A673 (cell line): ENCODE measurements at regions not wholly inside any gene's neighbourhood (a gene's known extent, or its start where the extent isn't known, plus 50 kb on each side); places are given as distances from the start of the nearest gene placed in this dataset.
"Not testable (repeated sequence)": the region's sequence is repeated elsewhere in the genome, so short reads cannot be mapped to it uniquely, and the experiment has no call there.

ENCODE experiments used
- BruUV-seq: library from RNA; stranded (reverse); fragments of 400-500 nt; replicated peaks from 2 replicates; lab custom pipeline; 2021; lab: Mats Ljungman, UMichigan
- CTCF ChIA-PET: fragments of 300-600 bp; sonication (Branson Sonifier 250); formaldehyde crosslinking; loops from one replicate; lab custom pipeline; 2022; ENCODE audit warnings: antibody characterized with exemption; lab: Charles Lee
- POLR2A ChIA-PET: fragments of 300-600 bp; sonication (Branson Sonifier 250); formaldehyde crosslinking; loops from one replicate; lab custom pipeline; 2022; ENCODE audit warnings: antibody characterized with exemption; ENCODE audit not compliant: low non-redundant PET; lab: Charles Lee
- DNase-seq: peaks from one replicate; pipeline ENCODE4 v3.0.0-alpha.2; 2015; ENCODE audit warnings: low spot score
- H3K27ac ChIP-seq: fragments of 200-600 bp; sonication (generic); 2 replicates; pipeline ENCODE4 v1.5.1; 2016; ENCODE audit warnings: mixed run types, low read depth, mild to moderate bottlenecking, mixed read lengths, antibody characterized with exemption, low read length; ENCODE audit not compliant: poor library complexity, severe bottlenecking
- H3K27me3 ChIP-seq: fragments of 200-600 bp; sonication (generic); replicated peaks from 2 replicates; pipeline ENCODE4 v1.6.1; 2017; ENCODE audit warnings: mixed run types, low read depth, mild to moderate bottlenecking, mixed read lengths, antibody characterized with exemption, low read length; ENCODE audit not compliant: insufficient read depth, poor library complexity
- H3K36me3 ChIP-seq: fragments of 200-600 bp; sonication (generic); 2 replicates; pipeline ENCODE4 v1.6.1; 2016; ENCODE audit warnings: mixed run types, mild to moderate bottlenecking, mixed read lengths, antibody characterized with exemption, low read length; ENCODE audit not compliant: insufficient read depth, poor library complexity, severe bottlenecking
- H3K4me1 ChIP-seq: fragments of 200-600 bp; sonication (generic); 2 replicates; pipeline ENCODE4 v1.6.1; 2017; ENCODE audit warnings: mixed run types, mild to moderate bottlenecking, mixed read lengths, antibody characterized with exemption, low read length; ENCODE audit not compliant: insufficient read depth, poor library complexity, severe bottlenecking
- H3K4me3 ChIP-seq: fragments of 200-600 bp; sonication (generic); 2 replicates; pipeline ENCODE4 v1.5.1; 2016; ENCODE audit warnings: low read depth, mixed run types, mild to moderate bottlenecking, mixed read lengths, low read length; ENCODE audit not compliant: poor library complexity, severe bottlenecking
- H3K9me3 ChIP-seq: fragments of 200-600 bp; sonication (generic); 2 replicates; pipeline ENCODE4 v1.6.1; 2016; ENCODE audit warnings: mixed run types, low read depth, mild to moderate bottlenecking, mixed read lengths, antibody characterized with exemption, low read length; ENCODE audit not compliant: poor library complexity, severe bottlenecking
- EZH2 ChIP-seq: fragments of 200-600 bp; sonication (generic); IDR thresholded peaks from 2 replicates; pipeline ENCODE4 v1.6.1; 2017; ENCODE audit warnings: borderline replicate concordance, low read depth, mild to moderate bottlenecking, mixed read lengths, antibody characterized with exemption, low read length; ENCODE audit not compliant: poor library complexity, severe bottlenecking
- intact Hi-C: fragments of 100-400 bp; cut with micrococcal nuclease; formaldehyde crosslinking; loops from one replicate; pipeline ENCODE4 v1.10.0; 2022; ENCODE audit not compliant: unreplicated experiment
- TF ChIP-seq, protein P1 (sequence below): fragments of 300-800, 200-600 bp; sonication (generic); conservative IDR thresholded peaks from 2 replicates; pipeline ENCODE4 v1.5.1; 2017; ENCODE audit warnings: low read depth, mild to moderate bottlenecking, antibody characterized with exemption, low read length, moderate library complexity, mixed read lengths

GRCh38 chr13:44051918-44052675 is 172.4 kb downstream of the LACC1 start:
- no peak overlapping the region for H3K4me3 ChIP-seq
- TF ChIP-seq EZH2: no peak
- TF ChIP-seq, protein P1, sequence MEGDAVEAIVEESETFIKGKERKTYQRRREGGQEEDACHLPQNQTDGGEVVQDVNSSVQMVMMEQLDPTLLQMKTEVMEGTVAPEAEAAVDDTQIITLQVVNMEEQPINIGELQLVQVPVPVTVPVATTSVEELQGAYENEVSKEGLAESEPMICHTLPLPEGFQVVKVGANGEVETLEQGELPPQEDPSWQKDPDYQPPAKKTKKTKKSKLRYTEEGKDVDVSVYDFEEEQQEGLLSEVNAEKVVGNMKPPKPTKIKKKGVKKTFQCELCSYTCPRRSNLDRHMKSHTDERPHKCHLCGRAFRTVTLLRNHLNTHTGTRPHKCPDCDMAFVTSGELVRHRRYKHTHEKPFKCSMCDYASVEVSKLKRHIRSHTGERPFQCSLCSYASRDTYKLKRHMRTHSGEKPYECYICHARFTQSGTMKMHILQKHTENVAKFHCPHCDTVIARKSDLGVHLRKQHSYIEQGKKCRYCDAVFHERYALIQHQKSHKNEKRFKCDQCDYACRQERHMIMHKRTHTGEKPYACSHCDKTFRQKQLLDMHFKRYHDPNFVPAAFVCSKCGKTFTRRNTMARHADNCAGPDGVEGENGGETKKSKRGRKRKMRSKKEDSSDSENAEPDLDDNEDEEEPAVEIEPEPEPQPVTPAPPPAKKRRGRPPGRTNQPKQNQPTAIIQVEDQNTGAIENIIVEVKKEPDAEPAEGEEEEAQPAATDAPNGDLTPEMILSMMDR: no peak
- intact Hi-C loops: no loop called here
- ChIA-PET CTCF (no interaction called here), POLR2A (no interaction called here)
- no peaks in the 10 kb centered on the region for H3K4me1 ChIP-seq
- H3K27me3 ChIP-seq: peaks cover 5% of the 10 kb centered on the region
- no peaks in the 10 kb centered on the region for H3K36me3 ChIP-seq
- no TSS peak for BruUV-seq
- no peak for DNase-seq
- H3K9me3 ChIP-seq: no peaks in the 10 kb centered on the region
- H3K27ac ChIP-seq: no peak overlapping the region

DNA sequence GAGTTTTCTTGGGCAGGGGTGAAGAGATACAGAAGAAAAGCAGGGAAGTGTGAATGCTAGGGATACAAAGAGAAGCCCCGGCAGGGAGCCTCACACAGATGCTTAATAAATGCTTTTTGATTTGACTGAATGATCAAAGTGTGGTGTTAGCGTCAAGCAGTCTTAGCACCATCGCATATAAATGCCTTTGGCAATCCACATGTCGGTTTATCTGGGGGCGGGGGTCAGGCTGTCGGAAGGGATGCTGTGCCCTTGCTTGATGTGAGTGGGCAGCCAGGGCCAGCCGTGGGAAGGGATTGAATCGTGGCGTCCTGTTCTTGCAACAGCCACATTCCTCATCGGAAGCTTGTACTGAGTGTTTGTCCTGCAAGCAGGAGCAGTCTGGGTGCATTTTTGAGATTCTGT is 173.1 kb downstream of the LACC1 start:
- Histone ChIP-seq H3K36me3 (no peaks in the 10 kb centered on the region), H3K27me3 (peaks cover 5% of the 10 kb centered on the region), H3K4me3 (no peak overlapping the region), H3K4me1 (no peaks in the 10 kb centered on the region), H3K27ac (no peak overlapping the region), H3K9me3 (no peaks in the 10 kb centered on the region)
- intact Hi-C loops: no loop called here
- no peak for DNase-seq
- TF ChIP-seq, protein P1: no peak
- no peak for TF ChIP-seq EZH2
- POLR2A ChIA-PET: no interaction called here
- no TSS peak for BruUV-seq
- CTCF ChIA-PET: no interaction called here

GRCh38 chr13:44053208-44053607 is 173.5 kb downstream of the LACC1 start:
- no TSS peak for BruUV-seq
- intact Hi-C loops: no loop called here
- Histone ChIP-seq H3K4me3 (no peak overlapping the region), H3K27ac (no peak overlapping the region), H3K36me3 (no peaks in the 10 kb centered on the region), H3K27me3 (peaks cover 5% of the 10 kb centered on the region), H3K4me1 (no peaks in the 10 kb centered on the region), H3K9me3 (no peaks in the 10 kb centered on the region)
- DNase-seq: no peak
- ChIA-PET CTCF (no interaction called here), POLR2A (no interaction called here)
- TF ChIP-seq EZH2: no peak

GRCh38 chr13:44054525-44054924 is 174.8 kb downstream of the LACC1 start:
- intact Hi-C loops: no loop called here
- Histone ChIP-seq H3K9me3 (no peaks in the 10 kb centered on the region), H3K27me3 (no peaks in the 10 kb centered on the region), H3K27ac (no peak overlapping the region), H3K4me1 (no peaks in the 10 kb centered on the region), H3K36me3 (no peaks in the 10 kb centered on the region), H3K4me3 (no peak overlapping the region)
- ChIA-PET CTCF (no interaction called here), POLR2A (no interaction called here)
- DNase-seq: no peak
- no TSS peak for BruUV-seq
- TF ChIP-seq, protein P1: no peak
- TF ChIP-seq EZH2: no peak

DNA sequence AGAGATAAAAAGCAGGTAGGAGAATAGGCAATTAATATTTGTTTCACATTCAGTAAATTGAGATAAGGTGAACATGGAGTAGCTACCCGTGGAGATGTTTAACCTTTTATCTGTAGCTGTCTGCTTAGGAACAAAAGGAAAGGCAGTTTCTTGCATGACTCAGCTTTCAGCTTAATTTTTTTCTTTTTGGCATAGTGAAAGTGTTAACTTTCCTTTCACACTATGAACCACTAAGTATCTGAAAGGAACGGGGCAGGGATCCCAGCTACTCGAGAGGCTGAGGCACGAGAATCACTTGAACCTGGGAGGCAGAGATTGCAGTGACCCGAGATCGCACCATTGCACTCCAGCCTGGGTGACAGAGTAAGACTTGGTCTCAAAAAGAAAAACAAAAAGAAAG is 176.0 kb downstream of the LACC1 start:
- BruUV-seq, intact Hi-C loops, H3K27me3 ChIP-seq, H3K36me3 ChIP-seq, H3K4me1 ChIP-seq, H3K9me3 ChIP-seq, DNase-seq, CTCF ChIA-PET, H3K4me3 ChIP-seq, H3K27ac ChIP-seq: not testable (repeated sequence)
- POLR2A ChIA-PET: interaction anchor here (0.6 kb wide), 1 partner anchor 119 kb away, joined by 3 read pairs; no protein-coding TSS in a partner anchor
